Esophagus (tissue), 2 donors: ENCODE measurements at regions not wholly inside any gene's neighbourhood (a gene's known extent, or its start where the extent isn't known, plus 50 kb on each side); places are given as distances from the start of the nearest gene placed in this dataset.

ENCODE experiments used
- H3K27ac ChIP-seq, 2 donors: one replicate each; pipeline ENCODE4 v1.5.1; 2013; ENCODE audit warnings: low read depth in 2 of 2, mild to moderate bottlenecking in 2 of 2, inconsistent platforms in 1 of 2, low read length in 1 of 2, moderate library complexity in 1 of 2
- H3K27me3 ChIP-seq, 2 donors: one replicate each; pipeline ENCODE4 v1.6.1; 2013; ENCODE audit warnings: low read length in 2 of 2, control low read depth in 1 of 2, mild to moderate bottlenecking in 1 of 2; ENCODE audit not compliant: insufficient read depth in 2 of 2, control insufficient read depth in 1 of 2
- H3K36me3 ChIP-seq, 2 donors: one replicate each; pipeline ENCODE4 v1.6.1; 2013; ENCODE audit warnings: low read length in 1 of 2; ENCODE audit not compliant: control insufficient read depth in 2 of 2, insufficient read depth in 2 of 2
- H3K4me1 ChIP-seq, 2 donors: one replicate each; pipeline ENCODE4 v1.6.1; 2013; ENCODE audit warnings: low read length in 1 of 2; ENCODE audit not compliant: control insufficient read depth in 2 of 2, insufficient read depth in 2 of 2
- H3K4me3 ChIP-seq, 2 donors: one replicate each; pipeline ENCODE4 v1.5.1; 2013; ENCODE audit warnings: low read length in 2 of 2, mild to moderate bottlenecking in 2 of 2, low read depth in 1 of 2, moderate library complexity in 1 of 2
- H3K9me3 ChIP-seq, 2 donors: one replicate each; pipeline ENCODE4 v1.6.1; 2013; ENCODE audit warnings: mild to moderate bottlenecking in 2 of 2, low read depth in 1 of 2, low read length in 1 of 2, moderate library complexity in 1 of 2; ENCODE audit not compliant: control insufficient read depth in 2 of 2, insufficient read depth in 1 of 2
- WGBS, 2 donors: extraction: QIAGEN DNeasy Blood & Tissue Kit; methylation state at CpG; one replicate each; pipeline ENCODE4 v1.1.7; 2013; 5-methylcytosine and 5-hydroxymethylcytosine counted together
- donor health status: healthy with polysubstance abuse.
- donor health status: Bipolar disorder and iron deficiency.

DNA sequence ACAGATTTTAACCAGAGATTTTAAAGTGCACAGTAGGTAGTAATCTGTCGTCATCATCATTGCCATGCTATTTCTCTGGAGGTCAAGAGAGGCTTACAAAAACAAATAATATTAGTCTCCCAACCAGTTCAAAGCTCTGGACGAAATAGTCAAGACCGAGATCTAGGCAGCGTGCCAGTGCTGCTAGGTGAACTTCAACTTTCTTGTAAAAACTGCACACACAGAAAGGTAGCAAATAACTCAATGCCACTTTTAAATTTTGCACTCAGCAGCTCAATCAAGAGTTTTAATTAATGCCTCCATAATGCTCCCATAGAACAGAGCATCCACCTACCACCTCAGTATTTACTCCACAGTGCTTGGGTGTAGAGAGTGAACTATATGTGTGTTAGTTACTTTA, 656.8 kb downstream of the IRX1 start:
- Histone ChIP-seq H3K4me3 (no peak overlapping the region), H3K27ac (no peak overlapping the region), H3K36me3 (no peaks in the 10 kb centered on the region), H3K27me3 (no peaks in the 10 kb centered on the region), H3K4me1 (no peaks in the 10 kb centered on the region), H3K9me3 (no peaks in the 10 kb centered on the region)
- 55 to 60% methylated on average over 4 of the region's 4 CpGs for WGBS, 2 donors

DNA sequence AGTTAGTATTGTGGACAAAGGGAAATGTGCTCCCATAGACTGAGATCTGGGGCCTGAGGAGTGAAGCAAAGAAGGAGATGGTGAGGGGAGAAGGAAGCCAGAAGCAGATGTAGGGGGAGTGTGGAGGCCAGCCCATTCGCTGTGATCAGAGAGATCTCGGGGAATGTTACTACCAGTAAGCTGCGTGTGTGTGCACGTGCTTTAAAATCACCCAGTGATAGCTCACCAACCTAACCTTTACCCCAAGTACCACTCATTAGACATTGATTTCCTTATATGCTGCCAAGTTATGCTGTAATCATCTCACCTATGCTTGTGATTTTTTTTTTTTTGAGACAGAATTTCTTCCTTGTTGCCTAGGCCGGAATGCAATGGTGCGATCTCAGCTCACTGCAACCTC, 659.1 kb downstream of the IRX1 start:
- WGBS, 2 donors, result 92 to 97% methylated on average over 6 of the region's 6 CpGs
- Histone ChIP-seq H3K27ac (no peak overlapping the region), H3K27me3 (no peaks in the 10 kb centered on the region), H3K4me3 (no peak overlapping the region), H3K36me3 (no peaks in the 10 kb centered on the region), H3K9me3 (no peaks in the 10 kb centered on the region), H3K4me1 (no peaks in the 10 kb centered on the region)

DNA sequence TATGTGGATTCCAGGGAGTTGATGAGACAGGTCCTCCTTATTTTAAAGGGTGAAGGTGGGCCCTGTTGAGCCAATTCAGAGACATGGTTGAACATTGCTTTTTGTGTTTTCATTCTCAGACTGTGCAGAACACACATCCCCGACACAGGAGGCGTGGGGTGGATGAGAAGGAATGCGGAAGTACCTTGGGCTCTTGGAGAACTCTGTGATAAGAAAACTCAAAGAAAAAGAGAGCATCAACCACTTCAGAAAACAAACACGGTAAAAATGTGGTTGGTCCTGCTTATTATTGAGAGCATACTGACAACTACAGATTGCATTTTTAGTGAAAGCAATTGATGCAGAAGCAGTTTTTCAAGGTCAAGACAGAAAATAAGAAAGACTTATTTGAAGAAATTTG, 659.8 kb downstream of the IRX1 start:
- WGBS, 2 donors, result 65 to 91% methylated on average over 4 of the region's 4 CpGs
- no peaks in the 10 kb centered on the region for H3K4me1 ChIP-seq
- no peak overlapping the region for H3K27ac ChIP-seq
- no peak overlapping the region for H3K4me3 ChIP-seq
- no peaks in the 10 kb centered on the region for H3K9me3 ChIP-seq
- H3K27me3 ChIP-seq, result no peaks in the 10 kb centered on the region
- H3K36me3 ChIP-seq, result no peaks in the 10 kb centered on the region

DNA sequence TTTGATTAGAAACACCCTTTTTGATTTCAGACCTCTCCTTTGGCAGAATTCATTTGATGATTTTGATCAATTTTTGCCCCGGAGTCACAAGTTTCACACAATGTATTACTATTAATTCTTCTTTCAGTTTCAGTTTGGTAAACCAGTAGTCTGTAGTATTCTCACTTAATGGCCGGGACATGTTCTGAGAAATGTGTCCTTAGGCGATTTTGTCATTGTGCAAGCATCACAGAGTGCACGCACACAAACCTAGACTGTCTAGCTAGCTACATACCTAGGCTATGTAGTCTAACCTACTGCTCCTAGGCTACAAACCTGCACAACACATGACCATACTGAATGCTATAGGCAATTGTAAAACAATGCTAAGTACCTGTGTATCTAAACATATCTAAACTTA, 662.5 kb downstream of the IRX1 start:
- 63 to 64% methylated on average over 4 of the region's 4 CpGs for WGBS, 2 donors
- Histone ChIP-seq H3K4me1 (no peaks in the 10 kb centered on the region), H3K9me3 (no peaks in the 10 kb centered on the region), H3K27me3 (no peaks in the 10 kb centered on the region), H3K4me3 (no peak overlapping the region), H3K36me3 (no peaks in the 10 kb centered on the region), H3K27ac (no peak overlapping the region)

DNA sequence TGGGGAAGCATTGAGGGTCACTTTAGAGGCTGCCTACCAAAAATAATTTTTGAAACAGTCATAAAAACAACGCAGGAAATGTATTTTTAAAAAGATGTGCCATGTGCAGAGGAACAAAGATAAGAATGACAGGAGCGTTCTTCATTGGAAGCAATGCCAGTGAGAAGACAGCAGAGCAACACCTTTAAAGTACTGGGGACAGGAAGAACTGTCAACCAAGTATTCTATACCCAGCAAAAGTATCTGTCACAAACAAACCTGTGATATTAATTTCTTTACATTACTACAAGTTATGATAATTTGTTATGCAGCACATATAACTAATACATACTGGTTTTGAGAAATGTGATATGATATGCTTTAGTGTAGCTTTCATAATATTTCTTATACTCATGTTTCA, 675.6 kb downstream of the IRX1 start:
- Histone ChIP-seq H3K4me1 (no peaks in the 10 kb centered on the region), H3K36me3 (no peaks in the 10 kb centered on the region), H3K9me3 (no peaks in the 10 kb centered on the region), H3K27me3 (no peaks in the 10 kb centered on the region), H3K4me3 (no peak overlapping the region), H3K27ac (no peak overlapping the region)
- WGBS, 2 donors, result 89 to 94% methylated on average over 2 of the region's 2 CpGs

DNA sequence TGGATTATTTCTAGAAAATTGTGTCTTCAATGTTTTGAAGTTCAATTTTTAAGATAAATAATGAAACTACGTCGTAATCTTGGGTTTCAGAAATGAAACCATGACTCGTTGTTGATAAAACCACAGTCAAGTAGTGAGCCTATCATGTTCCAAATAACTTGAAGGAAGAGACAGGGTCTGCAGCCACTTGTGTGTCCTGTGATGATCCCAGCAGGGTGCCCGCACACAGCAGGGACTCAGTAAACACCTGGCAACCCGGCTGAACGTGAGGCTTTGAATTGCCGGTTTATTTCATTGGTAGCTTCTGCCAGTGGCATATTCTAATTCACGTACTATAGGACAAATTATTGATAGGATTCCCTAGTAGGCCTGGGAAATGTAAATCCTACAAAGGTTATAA, 679.6 kb downstream of the IRX1 start:
- no peaks in the 10 kb centered on the region for H3K4me1 ChIP-seq
- no peaks in the 10 kb centered on the region for H3K9me3 ChIP-seq
- H3K36me3 ChIP-seq, result no peaks in the 10 kb centered on the region
- 49 to 58% methylated on average over 8 of the region's 8 CpGs for WGBS, 2 donors
- H3K27ac ChIP-seq, result no peak overlapping the region
- H3K27me3 ChIP-seq, result no peaks in the 10 kb centered on the region
- no peak overlapping the region for H3K4me3 ChIP-seq

DNA sequence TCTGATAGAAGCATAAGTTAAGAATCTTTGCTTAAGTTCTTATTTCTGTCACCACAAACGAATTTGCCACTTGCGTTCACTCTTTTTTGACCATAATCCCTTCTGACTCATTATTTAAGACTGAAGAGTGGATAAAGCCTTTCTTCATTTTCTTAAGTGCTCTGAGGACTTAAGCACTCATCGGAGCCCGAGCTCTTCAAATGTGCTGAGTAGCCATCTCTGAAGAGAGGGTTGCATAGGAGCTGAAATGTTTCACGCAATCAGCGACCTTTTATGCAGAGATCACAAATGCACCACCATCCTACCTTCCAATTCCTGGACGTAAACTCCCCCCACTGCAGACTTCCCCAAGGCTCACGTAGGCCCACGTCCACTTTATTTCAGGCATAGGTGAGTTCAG, 699.2 kb downstream of the IRX1 start:
- WGBS, 2 donors, result 80 to 89% methylated on average over 9 of the region's 9 CpGs
- Histone ChIP-seq H3K4me3 (no peak overlapping the region), H3K36me3 (no peaks in the 10 kb centered on the region), H3K27me3 (no peaks in the 10 kb centered on the region), H3K9me3 (no peaks in the 10 kb centered on the region), H3K27ac (no peak overlapping the region), H3K4me1 (no peaks in the 10 kb centered on the region)

DNA sequence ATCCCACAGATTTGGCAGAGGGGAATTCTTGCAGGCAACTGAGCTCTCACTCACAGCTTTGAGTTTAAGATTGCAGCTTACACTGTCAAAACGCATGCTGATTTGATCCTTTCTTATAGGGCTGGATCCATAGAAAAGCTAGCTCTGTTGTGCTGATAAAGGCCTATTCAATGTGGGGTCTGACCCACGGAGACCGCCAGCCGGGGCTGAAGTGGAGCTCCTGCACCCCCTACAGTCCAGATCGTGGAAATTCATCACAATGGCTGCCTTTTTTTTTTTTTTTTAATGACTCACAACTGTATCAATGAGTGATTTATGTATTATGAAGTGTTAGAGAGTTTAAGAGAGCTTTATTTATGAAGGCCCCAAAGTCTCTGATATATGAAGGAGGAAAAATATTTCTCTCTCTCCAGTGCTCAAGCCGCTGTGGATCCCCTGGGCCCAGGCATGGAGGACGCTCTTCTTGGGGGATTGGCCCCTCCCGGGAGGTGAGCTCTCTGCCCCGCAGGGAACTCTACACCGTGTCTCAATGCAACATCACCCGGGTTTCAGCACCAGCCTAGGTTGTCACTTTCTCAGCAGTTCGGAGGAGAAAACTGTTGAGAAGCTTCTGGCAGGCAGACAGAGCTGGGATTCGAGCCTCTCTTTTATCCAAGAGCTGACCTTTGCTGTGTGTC, 700.2 kb downstream of the IRX1 start:
- WGBS, 2 donors, result 32 to 34% methylated on average over 13 of the region's 13 CpGs
- Histone ChIP-seq H3K4me1 (no peaks in the 10 kb centered on the region), H3K27me3 (no peaks in the 10 kb centered on the region), H3K27ac (no peak overlapping the region), H3K4me3 (no peak overlapping the region), H3K9me3 (no peaks in the 10 kb centered on the region), H3K36me3 (no peaks in the 10 kb centered on the region)

DNA sequence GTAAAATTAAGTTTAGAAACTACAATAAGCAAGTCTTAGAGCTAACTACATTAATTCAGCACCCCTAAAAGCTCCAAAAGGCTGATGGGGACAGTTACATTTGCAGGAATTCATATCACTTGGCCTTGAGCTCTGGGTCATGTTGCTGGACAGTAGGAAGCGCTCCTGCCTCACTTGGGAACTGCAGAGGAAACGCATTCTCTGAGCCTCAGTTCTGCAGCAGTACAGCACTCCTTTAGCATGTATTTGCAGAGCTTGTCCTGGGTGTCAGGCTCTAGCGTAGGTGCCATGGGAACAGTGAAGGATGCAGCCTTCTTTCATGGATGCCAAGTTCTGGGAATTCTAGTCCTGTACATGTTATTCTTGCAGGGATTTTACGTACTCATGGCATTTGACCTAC, 710.4 kb downstream of the IRX1 start:
- Histone ChIP-seq H3K27me3 (no peaks in the 10 kb centered on the region), H3K36me3 (no peaks in the 10 kb centered on the region), H3K4me3 (no peak overlapping the region), H3K27ac (no peak overlapping the region), H3K4me1 (no peaks in the 10 kb centered on the region), H3K9me3 (no peaks in the 10 kb centered on the region)
- 81 to 88% methylated on average over 4 of the region's 4 CpGs for WGBS, 2 donors

DNA sequence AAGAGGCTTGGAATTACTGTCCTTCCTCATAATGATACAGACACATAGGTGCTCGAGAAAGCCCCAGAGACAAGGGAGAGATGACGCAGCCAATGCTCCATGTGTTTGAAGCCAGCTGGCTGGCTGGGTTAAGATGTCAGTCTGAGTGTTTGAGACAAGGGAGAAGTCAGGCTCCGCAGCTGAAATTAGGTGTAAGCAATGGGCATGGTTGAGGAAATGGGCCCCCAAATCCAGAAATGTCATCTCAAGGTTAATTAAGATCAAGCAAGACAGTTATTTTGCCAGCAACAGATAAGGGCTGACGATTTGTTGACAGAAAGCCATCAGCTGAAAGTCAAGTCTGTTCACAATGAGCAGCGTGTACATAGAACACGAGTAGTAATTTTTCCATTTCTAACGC, 713.4 kb downstream of the IRX1 start:
- Histone ChIP-seq H3K4me1 (no peaks in the 10 kb centered on the region), H3K27me3 (no peaks in the 10 kb centered on the region), H3K36me3 (no peaks in the 10 kb centered on the region), H3K9me3 (no peaks in the 10 kb centered on the region), H3K4me3 (no peak overlapping the region), H3K27ac (no peak overlapping the region)
- 44 to 78% methylated on average over 7 of the region's 7 CpGs for WGBS, 2 donors
